Head of caudate nucleus (tissue), 42 donors: ENCODE measurements at regions not wholly inside any gene's neighbourhood (a gene's known extent, or its start where the extent isn't known, plus 50 kb on each side); places are given as distances from the start of the nearest gene placed in this dataset.

Source experiments
- DNase-seq, 42 donors: peaks; one replicate each; pipeline versions ENCODE4 v3.0.0 to v3.0.0-alpha.2; 2020 to 2021; ENCODE audit warnings: mixed read lengths in 7 of 42
- intact Hi-C: fragments of 100-400 bp; cut with DNase I; formaldehyde crosslinking; loops from one replicate; pipeline ENCODE4 v1.15.0; 2022

GRCh38 chr21:41673071-41673470 lies 93.8 kb downstream of the RIPK4 start:
- intact Hi-C loops, result no loop called here
- DNase-seq, result no peak

DNA sequence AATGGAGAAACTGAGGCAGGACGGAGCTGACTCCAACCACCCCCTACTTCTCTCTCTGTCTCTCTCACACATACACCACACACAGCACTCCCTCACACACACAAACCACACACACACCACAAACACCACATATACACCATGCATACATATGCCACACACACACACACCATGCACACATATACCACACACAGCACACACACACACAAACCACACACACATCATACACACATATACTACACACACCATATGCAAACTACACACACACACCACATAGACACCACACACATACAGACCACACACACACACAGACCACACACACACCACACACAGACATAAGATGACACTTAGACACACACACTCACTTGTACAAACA lies 94.3 kb downstream of the RIPK4 start:
- intact Hi-C loops, result no loop called here
- DNase-seq, result no peak

- DNase-seq, result no peak
- intact Hi-C loops, result no loop called here
These were observed 94.9 kb downstream of the RIPK4 start for GRCh38 chr21:41671859-41672542.

GRCh38 chr21:41671212-41671762 lies 95.6 kb downstream of the RIPK4 start:
- intact Hi-C loops, result no loop called here
- no peak for DNase-seq

DNA sequence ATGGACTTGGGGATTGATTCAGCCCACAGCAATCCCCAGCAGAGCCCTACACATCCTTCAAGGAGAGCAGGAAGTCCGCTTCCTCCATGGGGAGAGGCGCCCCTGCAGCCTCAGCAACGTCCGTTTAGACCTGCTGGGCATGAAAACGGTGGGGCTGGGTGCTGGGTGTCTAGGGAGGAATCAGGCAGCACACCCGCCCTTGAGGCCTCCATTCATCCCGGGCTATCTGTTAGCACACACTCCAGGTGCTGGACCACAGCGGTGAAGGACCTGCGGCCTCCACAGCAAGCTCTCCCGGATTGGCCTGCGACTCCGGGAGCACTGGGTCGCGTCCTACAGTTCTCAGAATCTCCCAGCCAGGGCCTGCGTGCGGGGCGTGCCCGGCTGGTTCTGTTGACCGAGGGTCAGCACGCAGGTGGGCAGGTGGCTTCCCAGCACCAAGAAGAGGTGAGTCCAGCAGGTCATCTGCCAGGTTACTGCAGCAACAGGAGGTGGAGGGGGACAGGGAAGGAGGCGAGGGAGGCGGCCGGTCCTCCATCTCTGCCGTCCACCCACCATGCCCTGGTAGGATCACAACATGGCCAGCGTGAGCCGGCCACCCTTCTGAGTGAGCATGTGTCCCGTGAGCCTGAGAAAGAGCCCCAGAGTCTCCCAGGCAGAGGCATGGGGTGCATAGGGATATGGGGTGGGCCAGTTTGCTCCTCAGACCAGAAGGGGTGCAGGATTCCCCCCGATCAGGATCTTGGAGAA lies 96.6 kb downstream of the RIPK4 start:
- intact Hi-C loops, result no loop called here
- DNase-seq, result no peak

- intact Hi-C loops, result no loop called here
- peak in 1 of 42 donors; percentile 12 for DNase-seq
These were observed 97.4 kb downstream of the RIPK4 start for GRCh38 chr21:41669533-41669830.

DNA sequence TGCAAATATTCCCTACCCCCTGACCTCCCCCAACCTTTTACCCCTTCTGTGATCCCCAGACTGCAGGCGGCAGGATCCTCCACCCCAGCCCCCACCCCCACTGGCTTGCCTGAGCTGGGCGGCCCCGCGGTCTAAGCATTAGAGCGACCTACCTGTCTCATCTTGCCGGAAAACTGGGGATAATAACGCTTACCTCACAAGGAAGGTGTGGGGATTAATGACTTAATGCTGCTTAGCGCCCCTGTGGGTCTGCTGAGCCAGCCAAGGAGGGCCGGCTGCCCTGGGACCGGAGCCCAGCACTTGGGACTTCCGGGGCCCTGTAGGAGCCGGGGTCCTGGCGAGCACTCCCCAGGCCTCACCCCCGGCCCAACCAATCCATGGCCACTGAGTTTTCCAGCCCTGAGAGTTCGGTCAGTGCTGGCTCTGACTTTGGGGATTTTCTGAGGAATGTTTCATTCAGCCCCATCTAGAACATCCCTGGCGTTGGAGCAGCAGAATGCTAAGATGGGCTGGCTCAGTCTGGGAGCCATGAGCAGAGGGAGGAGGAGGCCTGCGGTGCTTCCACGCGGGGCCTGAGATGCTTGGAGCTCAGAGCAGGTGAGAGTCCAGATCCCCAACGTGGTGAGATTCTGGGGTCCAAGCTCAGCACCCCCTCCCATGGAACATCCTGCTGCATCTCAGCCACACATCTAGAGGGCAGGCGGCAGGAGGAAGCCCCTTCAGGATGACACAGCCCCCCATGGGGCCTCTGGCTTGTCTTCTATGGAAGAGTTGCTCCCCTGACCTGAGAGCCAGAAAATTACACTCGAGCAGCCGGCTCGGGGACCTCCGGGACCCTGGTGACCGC lies 97.9 kb downstream of the RIPK4 start:
- intact Hi-C loops, result no loop called here
- DNase-seq, result no peak

DNA sequence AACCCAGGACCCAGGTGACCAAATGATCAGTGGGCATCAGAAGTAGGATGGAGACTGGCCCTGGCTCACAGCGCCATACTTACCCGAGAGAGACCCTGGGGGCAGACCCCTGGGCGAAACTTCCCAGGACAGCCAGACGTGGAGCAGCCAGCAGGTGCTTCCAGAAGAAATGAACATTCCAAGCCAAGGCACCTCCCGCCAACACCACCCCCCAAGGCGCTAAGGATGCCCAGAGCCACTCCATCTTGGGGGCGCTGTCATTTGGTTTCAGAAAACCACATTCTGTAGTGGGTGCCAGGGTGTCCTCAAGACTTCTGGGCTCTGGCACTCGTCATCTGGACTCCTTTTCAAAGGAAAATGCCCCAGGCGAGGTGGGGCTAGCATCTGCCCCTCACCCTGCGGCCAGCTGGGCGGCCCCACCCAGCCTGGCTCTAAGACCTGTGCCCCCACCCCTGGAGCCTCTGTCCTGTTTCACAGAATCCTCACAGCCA lies 98.8 kb downstream of the RIPK4 start:
- intact Hi-C loops, result no loop called here
- DNase-seq, result no peak

GRCh38 chr21:41667136-41667535 lies 99.7 kb downstream of the RIPK4 start:
- intact Hi-C loops, result no loop called here

DNA sequence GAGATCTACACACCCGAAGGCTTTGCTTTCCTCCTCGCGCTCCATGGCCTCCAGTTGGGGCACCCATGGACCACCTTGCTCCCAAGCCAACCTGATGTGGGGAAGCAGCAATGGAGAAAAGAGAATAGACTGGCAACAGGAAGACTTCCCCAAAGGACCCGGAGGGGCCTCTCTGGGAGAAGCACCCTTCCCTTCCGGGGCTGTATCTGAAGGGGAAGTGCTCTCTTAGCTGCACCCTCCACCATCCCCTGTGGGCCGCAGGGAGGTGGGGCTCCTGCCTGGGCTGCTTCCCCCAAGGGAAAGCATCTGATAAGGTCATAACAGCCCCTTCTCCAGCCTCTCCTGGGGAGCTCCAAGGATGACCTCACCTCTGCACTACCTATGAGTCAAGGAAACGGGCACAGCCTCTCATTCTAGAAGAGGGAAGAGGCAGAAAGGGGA lies 100.2 kb downstream of the RIPK4 start:
- DNase-seq, result peak in 1 of 42 donors; percentile 7
- intact Hi-C loops, result no loop called here

More at GRCh38 chr21:41667136-41667535, 99.7 kb downstream of the RIPK4 start:
- DNase-seq, result peak in 1 of 42 donors; percentile 10

DNA sequence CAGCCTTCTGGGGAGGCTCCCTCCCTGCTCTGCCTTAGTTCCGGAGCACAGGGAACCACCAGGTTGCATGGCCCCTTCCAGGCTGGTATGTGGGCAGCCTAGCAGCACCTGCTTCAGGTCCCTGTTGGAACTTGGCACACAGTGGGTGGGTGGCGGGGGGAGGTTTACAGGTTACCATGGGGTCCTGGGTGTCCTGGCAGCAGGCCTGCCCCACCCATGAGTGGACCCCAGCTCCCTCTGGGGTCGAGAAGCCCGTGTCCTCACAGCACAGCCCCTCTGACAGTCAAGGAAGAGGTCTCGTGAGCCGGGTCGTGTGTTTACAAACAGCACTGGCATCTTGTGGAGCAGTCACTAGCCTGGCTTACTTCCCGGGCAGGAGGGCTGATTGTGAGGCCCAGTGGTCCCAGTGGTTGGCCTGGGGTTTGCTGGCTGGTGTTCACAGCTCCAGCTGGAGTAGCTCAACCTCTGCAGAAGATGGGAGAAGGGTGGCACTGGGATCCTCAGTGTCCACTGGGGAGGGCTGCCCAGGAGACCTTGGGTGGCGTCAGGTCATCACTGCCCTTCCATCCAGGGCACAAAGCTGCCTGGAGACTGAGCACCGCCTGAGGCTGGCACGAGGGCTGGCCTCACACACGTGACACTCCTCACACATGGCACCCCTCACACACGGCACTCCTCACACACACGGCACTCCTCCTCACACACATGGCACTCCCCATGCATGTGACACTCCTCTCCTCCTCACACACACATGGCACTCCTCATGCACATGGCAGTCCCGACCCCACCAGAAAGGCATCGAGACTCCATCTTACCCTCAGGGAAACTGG lies 100.9 kb downstream of the RIPK4 start:
- DNase-seq, result peak in 1 of 42 donors; percentile 7
- intact Hi-C loops, result no loop called here

DNA sequence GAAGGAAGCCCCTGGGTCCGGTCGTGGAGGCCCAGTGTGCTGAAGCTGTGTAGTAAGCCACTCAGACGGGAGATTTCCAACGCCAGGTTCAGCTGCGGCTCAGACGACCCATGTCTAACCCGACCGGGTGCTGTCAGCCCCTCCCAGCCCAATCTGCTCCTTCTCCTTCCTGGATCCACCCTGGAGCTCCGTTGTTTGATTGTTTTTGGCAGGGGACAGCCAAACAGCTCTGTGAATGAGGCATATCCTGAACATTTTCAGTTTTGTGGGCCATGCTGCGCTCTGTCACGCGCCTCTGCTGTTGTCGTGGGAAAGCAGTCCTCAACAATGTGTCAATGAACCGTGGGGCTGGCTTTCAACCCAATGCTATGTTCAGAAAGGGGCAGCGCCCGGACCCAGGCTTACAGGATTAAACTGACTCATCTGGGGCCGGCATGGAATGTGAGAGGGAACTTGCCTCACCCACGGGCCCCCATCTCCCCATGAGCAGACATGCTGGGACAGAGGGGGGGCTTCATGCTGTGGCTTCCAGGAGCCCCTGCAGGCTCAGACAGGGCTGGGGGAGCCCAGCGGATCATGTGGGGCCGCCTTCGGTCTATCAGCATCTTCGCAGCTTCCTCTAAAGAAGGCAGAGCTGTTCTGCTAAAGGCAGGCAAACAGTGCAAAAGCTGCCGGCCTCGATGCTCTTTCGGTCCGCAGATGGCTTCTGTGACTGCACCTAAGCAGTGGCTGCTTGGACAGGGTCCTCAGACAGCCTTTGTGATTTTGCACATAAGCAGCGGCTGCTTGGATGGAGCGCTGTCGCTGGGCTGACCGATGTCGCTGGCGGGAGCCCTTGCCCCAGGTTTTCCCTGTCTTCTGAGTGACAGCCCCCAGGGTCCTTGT lies 101.7 kb downstream of the RIPK4 start:
- intact Hi-C loops, result no loop called here
- peak in 1 of 42 donors; percentile 11 for DNase-seq

GRCh38 chr21:41663805-41664788 lies 102.8 kb downstream of the RIPK4 start:
- DNase-seq, result no peak
- intact Hi-C loops, result no loop called here

DNA sequence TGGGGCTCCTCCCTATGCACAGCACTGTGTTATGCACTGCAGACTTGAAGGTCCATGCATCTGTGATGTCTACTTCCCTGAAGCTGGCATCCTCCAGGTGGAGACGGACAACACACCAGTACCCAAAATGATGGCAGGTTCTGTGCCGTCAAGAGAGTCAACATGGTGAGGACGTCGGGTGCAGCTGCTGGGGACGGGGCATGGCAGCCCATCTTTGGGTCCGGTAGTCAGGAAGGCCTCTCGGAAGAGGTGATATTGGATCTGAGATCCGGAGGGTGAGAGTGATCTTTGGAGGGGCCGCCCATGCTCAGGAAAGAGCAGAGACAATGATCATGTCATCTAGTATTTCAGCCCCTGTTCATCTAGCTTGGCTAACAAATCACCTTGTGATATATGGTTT lies 104.1 kb downstream of the RIPK4 start:
- DNase-seq, result no peak
- intact Hi-C loops, result no loop called here

DNA sequence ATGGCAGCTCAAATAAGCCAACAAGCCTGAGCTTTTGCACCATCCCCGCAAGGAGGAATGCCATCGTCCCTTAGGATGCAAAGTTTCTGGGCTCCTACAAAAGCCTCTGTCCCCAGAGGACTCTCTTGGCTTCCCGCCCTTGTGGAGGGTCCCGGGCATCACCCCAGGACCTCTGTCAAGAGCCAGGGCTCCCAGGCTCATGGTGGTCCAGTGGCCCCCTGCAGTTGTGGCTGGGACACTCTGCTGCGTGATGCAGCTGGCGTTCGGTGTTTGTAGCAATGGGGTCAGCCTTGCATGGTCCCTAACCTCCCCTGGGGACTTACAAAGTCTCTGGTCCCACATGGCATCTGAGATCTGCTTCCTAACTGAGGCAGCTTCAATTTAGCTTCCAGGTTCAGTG lies 104.7 kb downstream of the RIPK4 start:
- intact Hi-C loops, result no loop called here
- DNase-seq, result no peak

GRCh38 chr21:41660748-41661147 lies 106.1 kb downstream of the RIPK4 start:
- no peak for DNase-seq
- intact Hi-C loops, result no loop called here
